Right forelimb (tissue), 1 donor: ENCODE measurements at regions not wholly inside any gene's neighbourhood (a gene's known extent, or its start where the extent isn't known, plus 50 kb on each side); places are given as distances from the start of the nearest gene placed in this dataset.
"Not testable (repeated sequence)": the region's sequence is repeated elsewhere in the genome, so short reads cannot be mapped to it uniquely, and the experiment has no call there.

ENCODE experiments used
- DNase-seq: peaks from one replicate; pipeline ENCODE4 v3.0.0-alpha.2; 2018

- no peak for DNase-seq
Observed at GRCh38 chr7:130948822-130949221, 214.8 kb upstream of the KLF14 start.

GRCh38 chr7:130949550-130949949 is 215.5 kb upstream of the KLF14 start:
- no peak for DNase-seq

DNA sequence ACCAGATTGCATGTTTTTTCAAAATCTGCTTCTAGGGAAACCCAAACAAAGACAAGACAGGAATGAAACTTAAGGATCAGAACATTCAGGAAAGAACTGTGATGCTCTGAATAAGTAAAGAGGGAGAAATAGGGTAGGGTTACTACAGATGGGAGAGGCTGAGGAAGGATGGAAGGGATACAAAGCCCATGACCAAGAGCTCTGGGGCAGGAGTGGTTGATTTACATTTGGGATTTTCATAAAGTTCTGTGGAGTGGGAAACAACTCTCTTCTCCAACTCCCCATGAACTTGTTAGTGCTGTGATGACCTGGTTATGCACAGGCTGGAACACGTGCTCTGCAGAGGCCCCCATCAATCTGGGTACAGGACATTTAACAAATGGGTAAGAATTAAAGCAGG is 216.0 kb upstream of the KLF14 start:
- DNase-seq = no peak

- no peak for DNase-seq
Observed at GRCh38 chr7:130950741-130951140, 216.7 kb upstream of the KLF14 start.

DNA sequence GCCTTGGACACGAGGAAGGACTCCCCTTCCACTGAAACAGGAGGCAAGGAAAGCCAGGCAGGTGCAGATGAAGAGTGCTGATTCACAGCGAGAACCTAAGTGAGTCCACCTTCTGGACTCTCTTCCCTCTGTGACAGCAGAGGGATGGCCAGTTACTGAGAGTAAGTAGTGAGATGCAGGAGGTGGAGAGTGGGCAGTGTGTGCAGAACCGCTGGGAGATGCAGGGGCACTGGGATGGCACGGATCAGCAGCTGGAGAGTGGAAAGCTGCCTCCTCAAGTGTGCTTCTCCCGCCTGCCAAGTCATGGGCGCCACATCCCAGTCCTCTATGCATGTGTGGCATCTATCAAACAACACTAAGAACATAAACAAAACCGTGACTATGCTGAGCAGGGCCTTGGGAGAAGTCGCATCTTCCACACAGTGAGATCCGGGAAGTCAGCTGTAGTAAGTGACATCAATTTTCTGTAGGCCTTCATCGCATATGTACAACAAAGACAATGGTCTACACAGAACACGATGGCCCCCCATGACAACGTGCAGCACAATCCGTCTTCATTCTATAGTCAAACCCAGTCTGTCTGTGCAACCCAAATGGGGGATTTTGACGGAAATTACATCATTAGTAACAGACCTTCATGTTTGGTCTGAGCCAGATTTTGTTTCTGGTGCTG is 217.4 kb upstream of the KLF14 start:
- DNase-seq = no peak

DNA sequence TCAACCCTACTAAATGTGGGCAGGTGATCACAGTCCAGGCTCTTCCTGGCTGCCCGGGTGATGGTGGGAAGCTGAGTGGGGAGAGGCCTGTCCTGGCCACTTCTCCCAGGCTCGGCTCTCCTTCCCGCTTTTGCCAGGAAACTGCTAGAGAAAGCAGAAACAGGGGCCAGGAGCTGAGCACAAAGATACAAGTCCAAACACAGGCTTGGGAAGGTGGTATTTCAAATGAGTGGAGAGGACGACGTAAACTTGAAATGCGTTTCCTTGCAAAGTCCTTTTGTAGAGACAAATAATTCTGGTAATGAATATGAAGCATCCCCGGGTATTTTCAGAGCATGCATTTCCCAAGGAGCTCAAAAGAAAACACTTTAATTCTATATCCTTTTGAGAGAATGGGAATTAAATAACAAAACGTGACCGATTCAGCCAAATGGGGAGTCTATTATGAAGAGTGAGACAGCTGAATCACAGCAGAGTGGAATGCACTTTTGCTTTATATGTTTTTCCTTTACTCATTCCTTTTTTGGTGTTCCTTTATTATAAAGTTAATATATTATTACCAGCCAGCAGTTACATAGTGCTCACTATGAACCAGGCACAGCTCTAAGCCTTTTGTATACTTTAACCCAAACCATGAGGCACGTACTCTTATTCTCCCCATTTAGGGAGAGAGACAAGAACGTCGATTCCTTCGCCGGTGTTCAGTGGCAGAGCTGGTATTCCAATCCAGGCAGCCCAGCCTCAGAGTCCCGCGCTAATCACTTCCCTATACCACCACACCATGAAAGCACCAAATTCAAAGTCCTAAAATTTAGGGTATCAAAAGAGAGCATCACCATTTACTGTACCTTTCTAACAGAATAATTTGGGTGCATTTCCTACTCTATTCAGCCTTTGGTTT is 218.2 kb upstream of the KLF14 start:
- DNase-seq = no peak

DNA sequence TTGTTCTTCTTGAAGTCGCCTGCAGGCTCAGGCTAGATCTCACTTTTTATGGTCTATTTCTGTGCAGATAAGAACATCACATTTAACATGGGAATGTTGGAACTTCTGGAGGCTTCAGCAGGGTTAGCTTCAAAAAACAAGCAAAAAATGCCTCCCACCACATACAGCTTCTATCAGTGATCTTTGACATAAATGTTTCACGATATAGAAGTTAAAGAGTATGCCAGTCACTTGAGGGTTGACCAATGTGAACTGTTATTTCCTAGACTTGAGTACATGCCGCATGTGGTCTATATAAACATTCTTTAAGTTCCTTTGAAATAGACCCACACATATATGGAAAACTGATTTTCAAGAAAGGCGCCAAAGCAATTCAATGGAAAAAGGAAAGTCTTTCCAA is 219.2 kb upstream of the KLF14 start:
- DNase-seq = no peak

DNA sequence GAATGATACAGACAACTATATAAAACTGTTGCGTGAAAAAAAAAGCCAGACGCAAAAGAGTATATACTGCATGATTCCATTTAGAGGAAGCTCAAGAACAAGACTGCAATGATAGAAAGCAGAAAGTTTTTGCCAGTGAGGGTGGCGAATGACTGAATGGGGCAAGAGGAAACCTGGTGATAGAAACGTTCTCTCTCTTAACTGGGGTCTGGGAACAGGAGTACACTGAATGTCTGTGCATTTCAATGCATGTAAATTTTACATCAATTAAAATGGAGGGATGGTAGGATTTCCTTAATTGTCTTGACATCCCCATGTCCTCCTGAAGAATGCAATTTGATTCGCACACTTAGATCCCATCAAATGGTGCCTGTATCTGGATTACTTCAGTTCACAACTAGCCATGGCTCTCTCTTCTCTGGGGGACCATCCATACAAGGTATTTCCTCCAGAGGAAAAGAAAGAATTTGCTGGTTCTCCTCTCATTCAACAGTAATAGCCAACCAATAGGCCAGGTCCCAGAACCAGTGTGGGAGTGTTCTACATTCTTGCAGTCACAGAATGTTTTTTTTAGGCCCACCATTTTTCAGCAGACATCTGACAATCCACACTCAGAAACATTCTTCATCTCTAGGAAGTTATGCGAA is 221.0 kb upstream of the KLF14 start:
- no peak for DNase-seq

- DNase-seq = no peak
Observed at GRCh38 chr7:130955565-130955919, 221.5 kb upstream of the KLF14 start.

- DNase-seq = no peak
Observed at GRCh38 chr7:130956417-130957136, 222.6 kb upstream of the KLF14 start.

DNA sequence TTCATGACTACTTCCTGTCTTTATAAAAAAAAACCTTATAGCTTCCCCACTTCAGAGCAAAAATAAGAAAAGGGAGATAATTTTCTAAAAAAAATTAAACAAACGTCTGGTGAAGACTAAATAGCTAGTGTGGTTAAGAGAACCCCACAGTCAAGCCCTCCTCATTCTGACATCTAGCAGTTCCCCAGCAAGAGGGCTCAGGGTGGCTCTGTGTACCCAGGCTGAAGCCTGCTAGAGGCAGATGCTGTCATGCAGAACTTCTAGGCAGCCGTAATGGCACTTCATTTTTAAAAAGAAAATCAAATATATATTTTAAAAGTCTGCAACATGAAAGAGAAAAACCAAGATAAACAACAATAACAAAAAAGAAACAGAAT is 223.1 kb upstream of the KLF14 start:
- no peak for DNase-seq

- DNase-seq = not testable (repeated sequence)
Observed at GRCh38 chr7:130957722-130958435, 223.9 kb upstream of the KLF14 start.

DNA sequence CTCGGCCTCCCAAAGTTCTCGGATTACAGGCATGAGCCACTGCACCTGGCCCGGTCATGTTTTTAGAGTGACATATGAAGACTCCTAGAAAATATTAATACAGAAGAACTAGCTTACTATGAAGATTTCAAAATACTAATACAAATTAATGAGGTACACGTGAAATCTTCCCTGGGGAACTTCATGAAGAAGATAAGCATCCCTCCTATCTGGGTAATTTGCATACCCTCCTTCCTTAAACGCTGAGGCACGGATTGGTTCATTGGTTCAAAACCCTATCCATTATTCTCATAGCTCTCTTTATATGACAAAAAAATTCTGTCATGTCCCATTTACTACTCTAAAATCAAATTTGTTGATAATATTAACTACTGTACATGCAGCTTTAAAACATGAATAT is 224.8 kb upstream of the KLF14 start:
- no peak for DNase-seq

DNA sequence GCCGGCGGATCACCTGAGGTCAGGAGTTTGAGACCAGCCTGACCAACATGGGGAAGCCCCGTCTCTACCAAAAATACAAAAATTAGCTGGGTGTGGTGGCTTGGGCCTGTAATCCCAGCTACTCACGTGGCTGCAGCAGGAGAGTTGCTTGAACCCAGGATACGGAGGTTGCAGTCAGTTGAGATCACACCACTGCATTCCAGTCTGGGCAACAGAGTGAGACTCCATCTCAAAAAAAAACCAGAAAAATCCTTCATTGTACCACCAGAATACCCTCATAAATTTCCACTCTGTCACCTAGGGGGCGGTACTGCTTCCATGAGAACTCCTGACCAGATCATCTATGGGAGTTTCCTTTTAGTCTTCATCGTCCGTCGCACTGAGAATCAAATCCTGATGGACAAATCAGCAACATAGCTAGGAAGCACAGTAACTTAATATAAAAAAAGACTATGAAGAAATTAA is 225.8 kb upstream of the KLF14 start:
- DNase-seq = no peak

DNA sequence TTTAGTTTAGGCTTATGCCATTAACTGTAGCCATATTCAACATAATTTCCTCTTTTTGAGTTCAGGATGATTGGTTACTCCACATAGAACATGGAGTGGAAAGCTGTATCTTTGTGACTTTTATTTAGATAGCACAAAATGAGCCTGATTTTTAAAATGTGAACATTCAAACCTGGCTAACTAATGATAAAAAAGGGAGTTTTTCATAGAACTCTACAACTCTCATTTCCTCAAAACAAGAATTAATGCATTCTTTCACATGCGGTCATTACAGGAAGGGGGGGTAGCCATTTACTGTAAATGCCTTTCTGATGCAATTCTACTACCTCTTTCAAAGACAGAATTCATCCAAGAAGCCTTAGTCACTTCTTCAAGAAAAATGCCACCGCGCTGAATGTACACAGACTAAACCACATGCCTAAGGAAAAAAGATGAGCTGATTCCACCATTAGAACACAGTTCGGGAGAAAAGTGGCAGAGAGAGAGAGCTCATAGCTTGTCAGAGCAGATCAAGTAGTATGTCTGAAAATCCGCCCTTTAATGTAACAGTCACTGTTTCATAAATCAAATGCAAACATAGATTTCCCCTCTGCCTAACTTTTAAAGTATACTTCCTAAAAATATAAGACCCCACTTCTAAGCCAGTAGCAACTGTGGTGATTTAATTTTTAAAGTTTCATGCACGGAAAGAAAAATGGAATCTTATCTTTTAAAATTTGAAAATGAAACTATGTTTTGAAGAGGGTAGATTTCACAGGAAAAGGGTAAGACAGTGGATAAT is 226.4 kb upstream of the KLF14 start:
- no peak for DNase-seq

DNA sequence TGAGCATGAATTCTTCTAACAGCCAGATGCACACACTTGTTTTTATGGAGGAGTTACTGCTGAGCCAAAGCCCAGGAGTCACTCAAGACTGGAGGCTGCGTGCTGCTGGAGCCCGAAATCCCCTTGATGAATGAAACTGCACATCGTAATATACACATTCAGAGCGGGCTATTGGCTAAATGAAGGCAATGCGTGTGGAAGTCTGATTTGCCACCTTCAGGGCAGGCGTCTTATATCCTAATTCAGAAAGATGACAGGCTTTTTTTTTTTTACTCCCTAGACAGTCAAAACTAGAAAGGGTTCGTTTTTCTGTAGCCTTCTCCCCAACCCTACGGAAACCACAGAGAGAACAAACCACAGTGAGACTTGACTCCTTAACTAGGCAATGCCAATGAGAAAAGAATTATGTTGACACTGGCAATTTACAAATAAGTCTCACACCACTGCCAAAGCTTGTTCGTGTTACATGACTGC is 227.2 kb upstream of the KLF14 start:
- DNase-seq = no peak

DNA sequence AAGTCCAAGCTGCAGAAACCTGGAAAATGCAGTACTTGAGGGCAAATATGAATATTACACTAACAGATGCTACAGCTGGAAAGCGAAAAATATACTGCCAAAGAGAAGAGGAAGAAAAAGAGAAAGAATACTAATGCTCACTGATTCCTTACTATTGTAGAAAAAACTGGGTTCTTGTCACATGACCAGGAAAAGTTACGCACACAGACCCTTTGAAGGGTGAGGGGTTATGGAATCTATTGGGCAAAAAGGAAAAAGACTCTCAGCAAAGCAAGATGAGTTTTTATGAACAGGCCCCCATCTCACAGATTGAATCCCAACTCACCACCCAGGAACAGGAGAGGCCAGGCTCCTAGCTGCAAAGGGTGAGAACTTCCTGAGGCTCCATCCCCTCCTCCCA is 228.1 kb upstream of the KLF14 start:
- DNase-seq = no peak

DNA sequence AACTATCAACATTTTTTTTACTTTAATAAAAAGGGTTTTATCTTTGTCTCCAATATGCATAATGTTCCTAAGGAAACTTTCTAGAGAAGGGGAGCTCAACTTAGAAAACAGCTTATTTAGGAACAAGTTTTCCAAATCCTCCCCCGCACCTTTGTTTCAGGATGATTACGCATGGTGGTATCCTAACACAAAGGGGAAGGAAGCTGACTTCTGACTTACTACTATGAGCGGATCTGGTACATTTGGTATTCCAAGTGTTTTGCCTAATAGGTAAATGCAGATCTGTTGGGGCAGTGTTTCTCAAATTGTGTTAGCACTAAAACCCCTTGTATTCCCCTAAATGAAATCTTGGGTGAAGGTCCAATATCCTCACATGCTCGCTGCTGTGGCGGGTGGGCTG is 229.3 kb upstream of the KLF14 start:
- DNase-seq = no peak

DNA sequence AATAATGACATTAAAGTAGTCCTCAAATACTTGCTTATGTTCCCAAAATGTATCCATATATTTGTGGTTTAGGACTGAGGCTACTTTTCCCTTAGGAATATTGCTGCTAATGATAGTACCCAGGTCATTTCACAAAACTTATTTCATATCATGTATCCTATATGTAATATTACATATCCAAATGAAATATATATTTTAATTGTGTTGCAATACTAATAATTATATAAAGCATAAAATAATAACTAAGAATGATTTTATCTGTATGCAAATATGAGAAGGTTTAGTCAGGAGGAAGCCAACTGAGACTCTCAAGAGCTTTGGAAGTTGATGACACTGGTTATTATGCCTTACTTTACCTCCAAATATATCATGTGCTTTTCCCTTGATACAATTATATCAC is 231.5 kb upstream of the KLF14 start:
- no peak for DNase-seq

- no peak for DNase-seq
Observed at GRCh38 chr7:130966246-130967009, 232.4 kb upstream of the KLF14 start.

GRCh38 chr7:130970196-130970595 is 236.2 kb upstream of the KLF14 start:
- DNase-seq = no peak
